ENCODE measurements at regions not wholly inside any gene's neighbourhood (a gene's known extent, or its start where the extent isn't known, plus 50 kb on each side); places are given as distances from the start of the nearest gene placed in this dataset.
"Not testable (repeated sequence)": the region's sequence is repeated elsewhere in the genome, so short reads cannot be mapped to it uniquely, and the experiment has no call there.

GRCh38 chr9:71268871-71269635 is 147.6 kb upstream of the TRPM3 start:
- H3K27me3 ChIP-seq, result no peaks in the 10 kb centered on the region
- no peaks in the 10 kb centered on the region for H3K4me1 ChIP-seq
- H3K4me3 ChIP-seq, result no peak overlapping the region
- intact Hi-C loops (cut with DNase I), result loop anchor here (10.0 kb wide), 1 partner anchor 344 kb away; no protein-coding TSS in a partner anchor
- DNase-seq, result no peak
- H3K36me3 ChIP-seq, result no peaks in the 10 kb centered on the region
- H3K9me3 ChIP-seq, result no peaks in the 10 kb centered on the region
- TF ChIP-seq POLR2A (IDR thresholded peaks at IDR 0.05) (no peak), POLR2AphosphoS5 (IDR thresholded peaks at IDR 0.05) (no peak), EP300 (IDR thresholded peaks at IDR 0.05) (no peak)
- TF ChIP-seq, protein P1, sequence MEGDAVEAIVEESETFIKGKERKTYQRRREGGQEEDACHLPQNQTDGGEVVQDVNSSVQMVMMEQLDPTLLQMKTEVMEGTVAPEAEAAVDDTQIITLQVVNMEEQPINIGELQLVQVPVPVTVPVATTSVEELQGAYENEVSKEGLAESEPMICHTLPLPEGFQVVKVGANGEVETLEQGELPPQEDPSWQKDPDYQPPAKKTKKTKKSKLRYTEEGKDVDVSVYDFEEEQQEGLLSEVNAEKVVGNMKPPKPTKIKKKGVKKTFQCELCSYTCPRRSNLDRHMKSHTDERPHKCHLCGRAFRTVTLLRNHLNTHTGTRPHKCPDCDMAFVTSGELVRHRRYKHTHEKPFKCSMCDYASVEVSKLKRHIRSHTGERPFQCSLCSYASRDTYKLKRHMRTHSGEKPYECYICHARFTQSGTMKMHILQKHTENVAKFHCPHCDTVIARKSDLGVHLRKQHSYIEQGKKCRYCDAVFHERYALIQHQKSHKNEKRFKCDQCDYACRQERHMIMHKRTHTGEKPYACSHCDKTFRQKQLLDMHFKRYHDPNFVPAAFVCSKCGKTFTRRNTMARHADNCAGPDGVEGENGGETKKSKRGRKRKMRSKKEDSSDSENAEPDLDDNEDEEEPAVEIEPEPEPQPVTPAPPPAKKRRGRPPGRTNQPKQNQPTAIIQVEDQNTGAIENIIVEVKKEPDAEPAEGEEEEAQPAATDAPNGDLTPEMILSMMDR (IDR thresholded peaks at IDR 0.05), result no peak
- no peak overlapping the region for H3K27ac ChIP-seq
- 73 to 84% methylated on average over 5 of the region's 5 CpGs for WGBS, 2 donors

- Histone ChIP-seq H3K4me3 (no peak overlapping the region), H3K4me1 (no peaks in the 10 kb centered on the region), H3K27me3 (no peaks in the 10 kb centered on the region), H3K9me3 (no peaks in the 10 kb centered on the region), H3K27ac (no peak overlapping the region), H3K36me3 (no peaks in the 10 kb centered on the region)
- TF ChIP-seq, protein P1 (IDR thresholded peaks at IDR 0.05), result no peak
- intact Hi-C loops (cut with DNase I), result loop anchor here (10.0 kb wide), 1 partner anchor 339 kb away; no protein-coding TSS in a partner anchor
- DNase-seq, result no peak
Observed at GRCh38 chr9:71263451-71263850, 142.0 kb upstream of the TRPM3 start.

DNA sequence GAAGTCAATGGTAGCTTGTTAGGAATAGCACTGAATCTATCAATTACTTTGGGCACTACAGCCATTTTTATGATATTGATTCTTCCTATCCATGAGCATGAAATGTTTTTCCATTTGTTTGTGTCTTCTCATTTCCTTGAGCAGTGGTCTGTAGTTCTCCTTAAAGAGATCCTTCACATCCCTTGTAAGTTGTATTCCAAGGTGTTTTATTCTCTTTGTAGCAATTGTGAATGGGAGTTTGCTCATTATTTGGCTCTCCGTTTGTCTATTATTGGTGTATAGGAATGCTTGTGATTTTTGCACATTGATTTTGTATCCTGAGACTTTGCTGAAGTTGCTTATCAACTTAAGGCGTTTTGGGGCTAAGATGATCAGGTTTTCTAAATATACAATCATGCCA is 139.0 kb upstream of the TRPM3 start:
- not testable (repeated sequence) for H3K36me3 ChIP-seq, H3K27ac ChIP-seq, DNase-seq, H3K27me3 ChIP-seq, H3K4me3 ChIP-seq, H3K4me1 ChIP-seq, H3K9me3 ChIP-seq
- intact Hi-C loops (cut with DNase I), result loop anchor here (10.0 kb wide), 1 partner anchor 336 kb away; no protein-coding TSS in a partner anchor
- WGBS, 2 donors, result 80 to 82% methylated on average over 2 of the region's 2 CpGs

GRCh38 chr9:71254592-71255277 is 133.3 kb upstream of the TRPM3 start:
- no peaks in the 10 kb centered on the region for H3K9me3 ChIP-seq
- no peaks in the 10 kb centered on the region for H3K27me3 ChIP-seq
- no peaks in the 10 kb centered on the region for H3K4me1 ChIP-seq
- intact Hi-C loops (cut with DNase I), result no loop called here
- no peak overlapping the region for H3K4me3 ChIP-seq
- DNase-seq, result no peak
- no peaks in the 10 kb centered on the region for H3K36me3 ChIP-seq
- TF ChIP-seq, protein P1 (IDR thresholded peaks at IDR 0.05), result no peak
- TF ChIP-seq POLR2A (IDR thresholded peaks at IDR 0.05) (no peak), EP300 (IDR thresholded peaks at IDR 0.05) (no peak), POLR2AphosphoS5 (IDR thresholded peaks at IDR 0.05) (no peak)
- no peak overlapping the region for H3K27ac ChIP-seq

GRCh38 chr9:71253011-71253410 is 131.6 kb upstream of the TRPM3 start:
- TF ChIP-seq POLR2AphosphoS5 (IDR thresholded peaks at IDR 0.05) (no peak), EP300 (IDR thresholded peaks at IDR 0.05) (no peak), POLR2A (IDR thresholded peaks at IDR 0.05) (no peak)
- TF ChIP-seq, protein P1 (IDR thresholded peaks at IDR 0.05), result no peak
- Histone ChIP-seq H3K9me3 (no peaks in the 10 kb centered on the region), H3K36me3 (no peaks in the 10 kb centered on the region), H3K27me3 (no peaks in the 10 kb centered on the region), H3K4me1 (no peaks in the 10 kb centered on the region), H3K4me3 (no peak overlapping the region), H3K27ac (no peak overlapping the region)
- no peak for DNase-seq
- 74 to 77% methylated on average over 1 of the region's 1 CpG for WGBS, 2 donors
- intact Hi-C loops (cut with DNase I), result no loop called here

Measured in sigmoid colon (tissue), 6 donors.